Stimulated activated CD8-positive, alpha-beta memory T cell treated with anti-CD3 and anti-CD28 coated beads, Interleukin-4, amount 100 ng/mL, for 4 hours (primary cell): ENCODE measurements at regions not wholly inside any gene's neighbourhood (a gene's known extent, or its start where the extent isn't known, plus 50 kb on each side); places are given as distances from the start of the nearest gene placed in this dataset.
"Not testable (repeated sequence)": the region's sequence is repeated elsewhere in the genome, so short reads cannot be mapped to it uniquely, and the experiment has no call there.

Source experiments
- DNase-seq, 2 donors: peaks; one replicate each; pipeline ENCODE4 v3.0.0-alpha.2; 2020; ENCODE audit warnings: low read depth in 2 of 2, low spot score in 1 of 2

- DNase-seq, result no peak
These were observed 66.6 kb upstream of the RHOU start for GRCh38 chr1:228668553-228669241.

GRCh38 chr1:228669242-228669585, 66.1 kb upstream of the RHOU start:
- no peak for DNase-seq

GRCh38 chr1:228681076-228681565, 54.2 kb upstream of the RHOU start:
- DNase-seq, result not testable (repeated sequence)

GRCh38 chr1:228683428-228683827, 51.9 kb upstream of the RHOU start:
- DNase-seq, result no peak

DNA sequence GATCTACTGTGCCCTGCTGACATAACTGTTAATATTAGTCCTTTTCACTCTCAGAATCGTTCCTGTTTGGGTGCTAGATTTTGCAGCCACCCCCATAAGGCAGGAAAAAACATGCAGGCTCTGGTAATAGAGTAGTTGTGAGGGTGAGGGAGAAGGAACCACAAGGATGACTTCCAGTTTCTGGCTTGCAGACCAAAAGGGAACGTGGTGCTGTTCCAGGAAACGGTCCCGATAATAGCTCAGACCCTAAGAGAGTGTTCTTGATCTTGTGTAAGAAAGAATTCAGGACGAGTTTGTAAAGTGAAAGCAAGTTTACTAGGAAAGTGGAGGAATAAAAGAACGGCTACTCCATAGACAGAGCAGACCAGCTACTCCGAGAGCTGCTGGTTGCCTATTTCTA, 50.7 kb upstream of the RHOU start:
- DNase-seq, result no peak

- no peak for DNase-seq
These were observed 50.1 kb upstream of the RHOU start for GRCh38 chr1:228685081-228685660.
